Stimulated activated CD4-positive, alpha-beta T cell treated with anti-CD3 and anti-CD28 coated beads, Interleukin-12 subunit alpha, Interleukin-12 subunit beta, amount 100 ng/mL, for 48 hours (primary cell): ENCODE measurements at regions not wholly inside any gene's neighbourhood (a gene's known extent, or its start where the extent isn't known, plus 50 kb on each side); places are given as distances from the start of the nearest gene placed in this dataset.

Experiments used
- DNase-seq, 3 donors: peaks; one replicate each; pipeline ENCODE4 v3.0.0-alpha.2; 2020; ENCODE audit warnings: low read depth in 2 of 3, low spot score in 1 of 3

DNA sequence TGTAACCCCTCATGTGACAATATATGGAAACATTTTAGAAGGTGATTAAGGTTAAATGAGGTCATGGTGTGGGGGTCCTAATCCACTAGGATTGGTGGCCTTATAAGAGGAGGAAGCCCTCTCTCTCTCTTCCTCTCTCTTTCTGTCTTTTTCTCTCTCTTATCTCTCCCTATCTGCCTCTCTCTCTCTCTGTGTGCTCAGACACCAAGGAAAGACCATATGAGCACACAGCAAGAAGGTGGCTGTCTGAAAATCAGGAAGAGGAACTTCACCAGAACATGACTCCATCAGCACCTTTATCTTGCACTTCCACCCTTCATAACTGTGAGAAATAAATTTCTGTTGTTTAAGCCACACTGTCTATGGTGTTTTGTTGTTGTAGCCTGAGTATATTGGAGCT lies 1472.2 kb downstream of the PCDH7 start:
- DNase-seq, result no peak

DNA sequence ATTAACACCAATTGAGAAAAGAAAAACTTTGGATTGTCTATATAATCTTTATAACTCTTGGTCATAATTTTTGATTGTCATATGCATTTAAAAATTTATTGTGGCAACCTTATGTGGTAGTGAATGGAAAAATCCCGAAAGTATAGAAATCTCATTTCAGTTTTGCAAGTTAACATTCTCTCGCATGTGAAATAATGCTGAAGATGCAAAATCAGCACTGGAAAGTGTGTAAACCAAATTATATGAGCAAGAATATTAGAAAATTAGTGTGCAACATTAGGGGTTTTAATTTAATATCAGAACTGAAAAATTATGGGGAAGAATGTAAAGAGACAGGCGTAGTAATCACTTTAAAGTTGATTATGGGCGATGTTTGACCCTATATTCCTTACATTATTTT lies 1472.8 kb downstream of the PCDH7 start:
- no peak for DNase-seq

DNA sequence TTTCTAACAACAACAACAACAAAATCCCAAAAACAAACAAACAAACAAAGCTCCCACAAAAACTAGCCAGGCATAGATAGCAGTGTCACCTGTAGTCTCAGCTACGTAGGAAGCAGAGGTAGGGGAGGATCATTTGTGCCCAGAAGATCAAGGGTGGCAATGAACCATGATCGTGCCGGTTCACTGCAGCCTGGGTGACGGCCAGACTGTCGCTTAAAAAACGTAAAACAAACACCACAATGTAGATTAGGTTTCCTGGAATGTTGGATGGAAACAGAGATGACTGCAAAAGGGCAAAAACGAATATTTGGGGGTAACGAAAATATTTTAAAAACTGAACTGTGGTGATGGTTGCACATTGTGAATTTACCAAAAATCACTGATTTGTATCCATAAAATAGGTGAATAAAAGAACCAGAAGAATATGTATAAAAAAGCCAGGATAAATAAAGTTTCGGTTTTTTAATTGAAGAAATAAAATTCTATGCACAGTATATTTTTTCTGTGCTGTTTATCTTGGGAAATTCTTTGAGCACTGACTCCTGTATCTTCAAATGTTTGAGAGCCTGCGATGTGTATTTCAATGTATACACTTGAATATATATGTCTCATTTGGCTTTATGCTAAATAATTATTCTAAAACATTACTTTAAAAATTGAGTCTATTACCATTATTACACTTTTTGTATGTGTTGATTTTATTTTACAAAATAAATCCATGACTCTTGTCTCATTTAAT lies 1477.0 kb downstream of the PCDH7 start:
- DNase-seq, result no peak

DNA sequence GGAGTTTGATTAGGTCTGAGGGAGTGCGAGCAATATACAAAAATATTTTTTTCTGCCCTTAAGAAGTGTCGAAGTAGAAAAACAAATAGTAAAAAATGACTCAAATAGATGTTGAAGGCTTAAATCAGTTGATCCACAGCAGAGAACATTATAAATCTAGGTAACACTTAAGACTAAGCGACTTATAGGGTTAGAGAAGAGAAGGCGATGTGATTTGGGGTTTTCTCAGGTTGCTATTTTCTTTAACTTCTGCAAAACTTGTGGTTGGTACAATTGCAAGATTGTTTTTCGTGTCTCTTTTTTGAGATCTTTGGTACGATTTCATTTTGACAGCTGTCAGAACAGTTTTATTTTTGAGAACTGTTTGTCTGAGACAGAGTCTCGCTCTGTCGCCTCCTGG lies 1479.5 kb downstream of the PCDH7 start:
- DNase-seq, result no peak

DNA sequence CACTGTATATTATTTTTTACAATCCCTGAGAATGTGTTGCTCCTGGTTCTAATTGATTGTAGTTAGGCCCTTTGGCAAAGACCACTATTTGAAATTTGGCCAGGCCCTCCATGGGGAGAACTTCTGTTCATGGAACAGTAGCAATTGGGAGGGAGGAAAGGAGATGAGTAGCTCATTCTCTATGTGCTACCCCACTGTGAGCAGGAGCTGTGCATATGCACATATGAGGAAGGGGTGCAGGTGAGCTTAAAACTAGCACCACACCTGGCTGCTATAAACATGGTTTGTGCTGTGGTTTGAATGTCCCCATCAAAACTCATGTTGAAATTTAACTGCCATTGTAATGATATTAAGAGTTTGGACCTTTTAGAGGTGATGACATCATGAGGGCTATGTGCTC lies 1483.2 kb downstream of the PCDH7 start:
- no peak for DNase-seq

DNA sequence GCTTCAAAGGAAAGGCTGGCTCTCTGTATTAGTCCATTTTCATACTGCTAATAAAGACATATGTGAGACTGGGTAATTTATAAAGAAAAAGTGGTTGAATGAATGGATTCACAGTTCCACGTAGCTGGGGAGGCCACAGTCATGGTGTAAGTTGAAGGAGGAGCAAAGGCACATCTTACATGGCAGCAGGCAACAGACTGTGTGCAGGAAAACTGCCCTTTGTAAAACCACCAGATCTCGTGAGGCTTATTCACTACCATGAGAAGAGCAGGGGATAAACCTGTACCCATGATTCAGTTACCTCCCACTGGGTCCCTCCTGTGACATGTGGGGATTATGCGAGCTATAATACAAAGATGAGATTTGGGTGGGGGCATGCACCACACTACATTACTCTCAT lies 1486.6 kb downstream of the PCDH7 start:
- DNase-seq, result no peak

DNA sequence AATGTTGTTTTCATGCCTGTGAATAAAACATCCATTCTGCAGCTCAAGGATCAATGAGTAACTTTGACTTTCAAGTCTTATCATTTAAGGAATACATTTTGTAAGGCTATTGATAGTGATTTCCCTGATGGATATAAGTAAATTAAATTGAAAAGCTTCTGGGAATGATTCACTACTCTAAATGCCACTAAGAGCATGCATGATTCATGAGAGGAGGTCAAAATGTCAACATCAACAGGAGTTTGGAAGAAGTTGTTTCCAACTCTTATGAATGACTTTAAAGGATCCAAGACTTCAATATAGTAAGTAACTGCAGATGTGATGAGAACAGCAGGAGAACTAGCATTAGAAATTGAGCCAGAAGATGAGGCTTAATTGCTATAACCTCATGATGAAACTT lies 1487.3 kb downstream of the PCDH7 start:
- no peak for DNase-seq

DNA sequence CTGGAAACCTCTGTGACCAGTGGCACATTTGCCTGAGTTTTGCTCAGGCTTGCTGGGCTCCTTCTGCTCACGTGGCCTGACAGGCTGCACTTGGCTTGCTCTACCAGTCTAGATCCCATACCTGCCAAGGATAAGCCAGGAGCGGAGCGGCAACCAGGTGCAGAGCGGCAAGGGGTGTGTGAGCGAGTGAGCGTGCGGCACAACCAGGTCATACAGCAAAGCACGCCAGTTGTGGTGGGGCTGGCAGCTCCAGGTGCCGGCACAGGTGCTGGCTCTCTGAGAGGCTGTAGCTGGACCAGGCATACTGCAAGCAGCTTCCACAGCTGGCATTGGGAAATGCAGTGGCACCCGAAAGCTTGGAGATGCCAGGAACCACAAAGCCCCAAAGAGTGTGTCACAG lies 1495.1 kb downstream of the PCDH7 start:
- DNase-seq, result no peak

DNA sequence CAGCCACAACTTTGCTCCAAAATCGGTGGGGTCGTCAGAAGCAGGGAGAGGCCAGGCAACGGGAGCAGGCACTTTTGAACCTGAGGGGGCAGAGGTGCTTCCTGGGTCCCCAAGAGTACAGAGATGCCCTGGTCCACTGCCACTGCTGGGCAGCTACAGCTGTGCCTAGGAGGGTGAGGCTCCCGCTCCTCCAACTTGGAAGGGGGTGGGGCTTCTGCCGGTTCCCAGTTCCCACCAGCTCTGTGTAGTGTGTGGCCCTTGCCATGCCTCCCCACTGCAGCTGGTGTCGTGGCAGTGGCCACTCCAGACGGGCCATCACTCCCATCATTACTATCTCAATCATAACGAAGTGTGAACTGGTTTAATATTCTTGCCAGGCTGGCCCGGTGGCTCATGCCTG lies 1496.3 kb downstream of the PCDH7 start:
- DNase-seq, result no peak

DNA sequence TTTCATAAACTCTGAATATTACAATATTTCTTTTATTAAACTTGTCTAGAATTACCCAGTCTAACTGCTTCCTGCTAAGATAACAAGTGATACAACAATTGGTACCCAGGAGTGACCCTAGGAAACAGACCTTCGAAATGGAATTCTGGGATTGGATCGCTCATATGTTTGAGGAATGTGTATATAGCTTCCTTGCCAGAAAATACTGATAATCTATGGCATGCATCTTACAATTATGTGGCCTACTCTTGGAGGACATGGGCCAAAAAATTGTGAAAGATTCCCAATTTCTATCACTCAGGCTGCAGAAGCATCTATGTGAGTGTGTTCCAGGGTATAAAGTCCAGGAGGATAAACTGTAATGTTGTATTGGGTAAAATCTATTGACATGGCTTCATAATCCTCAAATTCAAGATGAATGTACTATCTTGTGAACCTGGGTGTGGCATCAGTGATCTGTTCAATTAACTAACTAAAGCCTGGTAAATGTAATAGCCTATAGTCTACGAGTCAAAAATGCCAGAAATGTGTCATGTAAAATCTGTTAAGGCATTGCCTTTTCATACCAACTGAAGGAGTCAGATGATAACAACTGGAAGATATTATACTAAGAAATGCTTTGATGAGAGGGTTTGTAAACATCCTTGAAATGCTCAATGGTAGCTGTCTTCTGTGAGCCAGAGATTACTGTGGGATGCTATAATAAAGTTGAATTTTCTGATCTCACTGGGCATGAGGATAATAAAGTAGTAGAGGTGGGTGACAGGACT lies 1499.3 kb downstream of the PCDH7 start:
- no peak for DNase-seq

DNA sequence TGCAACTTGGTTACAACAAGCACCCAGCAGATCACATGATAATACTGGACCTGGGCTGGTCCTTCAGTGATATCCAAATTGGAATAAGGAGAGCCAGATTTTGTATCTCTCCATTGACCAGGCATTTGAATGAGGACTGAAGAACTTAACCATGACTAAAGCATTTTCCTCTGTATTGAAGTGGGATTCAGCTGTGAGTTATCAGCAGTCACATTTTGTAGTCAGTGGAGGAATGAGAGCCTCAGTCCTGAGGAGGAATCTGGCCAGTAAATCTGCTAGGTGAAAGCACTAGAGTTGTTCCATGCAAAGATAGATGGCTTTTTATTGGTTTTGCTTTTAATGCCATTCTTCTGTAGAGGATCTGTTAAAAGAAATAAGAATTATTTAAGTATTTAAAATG lies 1506.0 kb downstream of the PCDH7 start:
- no peak for DNase-seq

DNA sequence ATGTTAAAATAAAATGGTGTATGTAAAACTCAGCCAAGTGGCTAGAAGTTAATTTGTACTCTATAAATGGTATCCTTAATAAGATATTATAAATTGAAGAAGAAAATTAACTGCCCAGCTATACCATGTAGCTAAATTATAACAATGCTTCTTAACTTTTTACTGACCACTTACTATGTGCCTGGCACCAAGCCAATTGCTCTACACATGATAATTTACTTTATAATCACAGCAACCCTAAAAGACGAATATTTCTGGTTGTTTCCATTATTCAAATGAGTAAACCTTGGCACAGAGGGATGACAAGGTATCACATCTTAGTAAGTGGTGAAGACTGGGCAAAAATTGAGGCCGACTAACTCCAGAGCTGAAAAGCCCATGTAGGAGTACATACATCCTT lies 1506.6 kb downstream of the PCDH7 start:
- DNase-seq, result no peak

DNA sequence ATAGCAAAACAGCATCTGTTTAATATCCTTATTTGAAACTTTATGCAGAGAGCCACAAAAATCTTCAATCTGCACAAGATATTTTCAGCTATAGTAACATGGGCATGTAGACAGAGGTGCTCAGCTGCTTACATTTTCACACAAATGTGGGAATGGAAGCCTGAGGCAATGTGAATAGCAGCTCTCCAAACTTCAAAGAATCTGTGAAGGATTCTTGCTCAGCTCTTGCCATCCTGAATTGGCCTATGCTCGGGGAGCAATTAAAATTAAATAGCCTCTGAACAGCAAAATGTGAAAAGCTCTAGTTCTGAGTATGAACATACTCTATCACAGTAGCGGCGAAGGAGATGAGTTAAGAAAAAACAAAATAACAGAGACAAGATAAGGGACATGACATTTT lies 1523.8 kb downstream of the PCDH7 start:
- DNase-seq, result no peak

DNA sequence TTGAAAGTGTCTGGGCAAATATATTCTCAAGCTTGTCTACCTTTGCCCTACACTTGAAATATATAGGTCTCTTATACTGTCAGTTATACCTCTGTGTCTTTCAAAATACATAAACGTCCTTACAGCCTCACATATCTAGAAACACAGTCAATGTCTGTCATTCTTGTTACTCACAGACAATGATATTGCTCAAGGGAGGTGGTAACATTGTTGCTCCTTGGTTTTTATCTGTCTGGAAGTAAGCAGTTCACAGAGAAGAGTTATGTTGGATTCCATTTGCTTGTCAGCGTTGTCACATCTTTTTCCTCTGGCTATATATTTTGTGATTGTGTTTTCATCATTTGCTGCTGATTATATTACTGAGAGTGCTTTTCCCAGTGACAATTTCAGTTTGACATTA lies 1528.9 kb downstream of the PCDH7 start:
- DNase-seq, result no peak

DNA sequence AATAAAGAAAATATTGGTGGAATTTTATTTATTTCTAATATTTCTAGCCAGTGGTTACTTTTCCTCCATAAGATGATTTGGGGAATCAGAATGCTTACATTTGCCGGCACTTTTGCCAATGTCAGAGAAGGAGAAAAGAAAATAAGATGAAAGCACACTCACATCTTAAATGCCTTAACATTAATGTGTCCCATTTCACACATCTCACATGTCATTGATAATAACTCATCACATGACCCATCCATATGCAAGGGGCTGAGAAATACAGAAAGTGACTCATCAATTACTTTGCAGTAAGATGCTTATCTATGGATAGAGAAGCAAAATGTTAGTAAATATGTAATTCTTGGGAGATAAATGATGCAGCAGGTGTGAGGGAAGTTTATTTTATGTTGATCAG lies 1531.0 kb downstream of the PCDH7 start:
- no peak for DNase-seq

DNA sequence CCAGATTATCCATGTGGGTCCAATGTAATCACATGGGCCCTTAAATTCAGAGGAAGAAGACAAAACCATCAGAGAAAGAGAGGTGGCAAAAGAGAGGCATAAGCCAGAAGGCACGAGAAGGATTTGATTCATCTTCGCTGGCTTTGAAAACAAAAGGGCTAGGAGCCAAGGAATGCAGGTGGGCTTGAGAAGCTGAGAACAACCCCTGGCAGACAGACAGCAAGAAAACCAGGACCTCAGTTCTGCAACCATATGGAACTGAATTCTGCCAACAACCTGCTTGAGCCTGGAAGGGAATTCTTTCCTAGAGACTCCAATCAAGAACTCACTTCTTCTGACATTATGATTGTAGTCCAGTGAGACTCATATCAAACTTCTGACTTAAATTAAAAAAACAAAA lies 1531.8 kb downstream of the PCDH7 start:
- no peak for DNase-seq

DNA sequence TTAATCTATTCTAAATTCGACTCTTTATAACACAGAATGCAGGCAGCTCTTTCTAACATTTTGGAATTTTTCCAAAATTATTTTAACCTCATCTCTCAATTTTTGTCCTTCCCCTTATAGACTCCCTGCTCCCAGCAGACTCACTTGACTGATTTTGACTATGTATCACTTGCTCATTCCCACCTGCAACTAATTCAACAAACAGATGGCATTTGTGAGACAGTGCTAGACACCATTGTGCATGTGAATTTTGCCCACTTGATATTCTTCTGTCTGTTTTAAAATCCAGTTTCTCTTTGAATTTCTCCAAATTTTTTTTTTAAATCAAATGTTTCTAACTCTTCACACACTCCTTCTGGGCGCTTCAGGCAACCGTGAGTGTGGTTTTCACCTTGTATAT lies 1534.0 kb downstream of the PCDH7 start:
- no peak for DNase-seq

DNA sequence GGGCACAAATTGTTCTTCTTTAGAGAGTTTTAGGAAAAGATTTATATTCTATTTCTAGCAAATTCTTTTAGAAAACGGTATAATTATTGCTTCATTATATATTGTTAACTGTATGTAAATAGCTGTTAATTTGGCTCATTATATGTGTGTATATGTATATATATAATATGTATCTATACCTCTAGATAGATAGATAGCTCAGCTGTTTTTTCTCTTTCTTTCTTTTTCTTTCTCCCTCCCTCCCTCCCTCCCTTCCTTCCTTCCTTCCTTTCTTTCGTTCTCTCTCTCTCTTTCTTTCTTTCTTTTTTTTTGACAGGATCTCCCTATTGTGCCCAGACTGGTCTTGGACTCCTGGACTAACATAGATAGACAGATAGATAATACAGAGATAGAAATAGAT lies 1538.8 kb downstream of the PCDH7 start:
- no peak for DNase-seq

DNA sequence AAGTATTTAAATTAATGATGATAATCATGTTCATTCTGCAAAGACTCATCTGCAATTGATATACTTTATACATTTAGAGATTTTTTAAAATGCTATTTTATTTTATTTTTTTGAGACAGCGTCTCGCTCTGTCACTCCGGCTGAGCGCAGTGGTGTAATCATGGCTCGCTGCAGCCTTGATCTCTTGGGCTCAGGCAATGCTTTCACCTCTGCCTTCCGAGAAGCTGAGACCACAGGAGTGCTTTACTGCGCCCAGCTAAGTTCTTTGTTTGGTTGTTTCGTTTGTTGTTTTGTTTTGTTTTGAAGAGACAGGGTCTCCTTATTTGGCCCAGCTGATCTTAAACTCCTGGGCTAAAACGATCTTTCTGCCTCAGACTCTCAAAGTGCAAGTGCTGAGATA lies 1541.0 kb downstream of the PCDH7 start:
- no peak for DNase-seq

DNA sequence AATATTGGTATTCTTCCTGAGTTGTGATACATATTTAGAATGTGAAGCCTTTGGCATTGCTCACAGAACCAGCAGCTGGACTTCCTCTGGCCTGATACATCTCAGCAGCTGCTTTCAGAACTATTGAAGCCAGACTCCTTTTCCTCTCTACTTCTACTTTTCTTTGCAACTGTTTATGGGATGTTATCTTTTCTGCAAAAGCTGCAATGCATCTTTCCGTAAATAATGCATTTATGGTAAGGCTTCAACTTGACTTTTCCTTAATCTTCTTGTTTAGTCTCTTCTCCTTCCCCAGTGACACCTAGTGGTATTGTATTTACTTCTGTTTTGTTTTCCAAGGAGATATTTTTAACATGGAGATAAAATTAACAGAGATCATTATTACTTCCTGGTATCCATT lies 1548.7 kb downstream of the PCDH7 start:
- no peak for DNase-seq

DNA sequence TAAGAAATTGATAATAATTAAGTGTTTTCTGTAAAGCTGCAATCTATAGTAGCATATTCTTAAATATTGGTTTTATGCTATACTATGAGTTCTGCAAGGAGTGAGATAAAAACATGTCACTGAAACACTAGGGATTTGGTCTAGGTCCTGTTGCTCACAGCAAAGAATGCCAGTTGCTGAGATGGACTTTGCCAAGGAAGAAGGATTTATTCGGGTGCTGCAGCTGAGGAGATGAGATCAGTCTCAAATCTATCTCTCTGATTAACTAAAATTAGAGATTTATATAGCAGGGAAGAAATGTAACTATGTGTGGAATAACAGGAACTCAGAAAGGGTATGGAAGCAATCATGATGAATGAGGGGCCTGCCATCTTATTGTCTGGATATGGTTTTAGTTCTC lies 1569.9 kb downstream of the PCDH7 start:
- no peak for DNase-seq

DNA sequence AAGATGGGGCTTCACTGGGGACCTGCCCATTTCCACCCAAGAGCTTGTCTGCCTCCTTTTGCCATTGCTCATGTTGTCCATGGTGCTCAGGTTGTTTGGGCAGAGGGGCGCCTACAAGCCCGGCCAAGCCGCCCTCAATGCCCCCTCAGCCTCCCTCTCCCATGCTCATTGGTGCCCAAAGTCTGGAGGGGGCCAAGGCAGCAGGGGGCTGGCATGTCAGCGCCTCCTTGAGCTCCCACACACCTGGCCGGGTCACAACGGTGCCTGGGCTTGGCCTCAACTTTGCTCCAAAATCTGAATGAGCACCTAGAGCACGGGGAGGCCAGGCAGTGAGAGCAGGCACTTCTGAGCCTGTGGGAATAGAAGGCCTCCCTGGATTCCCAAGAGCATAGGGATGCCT lies 1598.8 kb downstream of the PCDH7 start:
- DNase-seq, result no peak

DNA sequence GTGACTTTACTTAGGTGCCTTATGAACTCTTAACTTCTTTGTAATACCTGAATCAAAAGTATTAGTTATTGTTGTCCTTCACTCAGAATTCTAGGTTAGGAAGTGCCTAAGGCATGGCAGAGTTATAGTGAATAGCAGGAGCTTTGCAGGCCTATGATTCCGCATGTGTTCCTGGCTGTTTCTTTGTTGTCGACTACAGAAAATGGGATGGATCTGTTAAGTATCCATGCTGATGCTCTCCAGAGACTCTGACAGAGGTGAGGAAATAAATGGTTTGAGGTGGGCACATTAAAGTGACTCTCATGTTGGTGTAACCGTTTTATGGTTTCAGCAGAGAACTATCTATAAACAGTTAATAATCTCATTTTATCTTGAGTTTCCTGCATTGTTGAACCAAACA lies 1601.3 kb downstream of the PCDH7 start:
- no peak for DNase-seq
